WTC11 (cell line): ENCODE measurements at regions not wholly inside any gene's neighbourhood (a gene's known extent, or its start where the extent isn't known, plus 50 kb on each side); places are given as distances from the start of the nearest gene placed in this dataset.

Source experiments
- ATAC-seq: fragments of 200-7000 bp; cut with Tn5 transposase; 2 replicates; pipeline ENCODE4 v1.10.0; 2021; ENCODE audit warnings: mild to moderate bottlenecking, moderate library complexity
- CTCF ChIA-PET: fragments of 300-600 bp; sonication (Branson Sonifier 250); formaldehyde crosslinking; loops from one replicate; lab custom pipeline; 2021; ENCODE audit warnings: antibody characterized with exemption; lab: Charles Lee
- POLR2A ChIA-PET: fragments of 350-600 bp; sonication (Branson Sonifier 250); formaldehyde crosslinking; loops from one replicate; lab custom pipeline; 2021; ENCODE audit warnings: antibody characterized with exemption; lab: Charles Lee
- DNase-seq: peaks from one replicate; pipeline ENCODE4 v3.0.0; 2021; ENCODE audit warnings: low spot score
- H3K27ac Mint-ChIP-seq: 2 replicates; pipeline ENCODE4 v1.8.0; 2021; ENCODE audit warnings: mixed read lengths
- H3K27me3 Mint-ChIP-seq: 2 replicates; pipeline ENCODE4 v1.8.0; 2021; ENCODE audit warnings: low read depth, mild to moderate bottlenecking, moderate library complexity, mixed read lengths
- H3K36me3 Mint-ChIP-seq: 2 replicates; pipeline ENCODE4 v1.8.0; 2021; ENCODE audit warnings: mixed read lengths
- H3K4me1 Mint-ChIP-seq: 2 replicates; pipeline ENCODE4 v1.8.0; 2022; ENCODE audit warnings: mixed read lengths
- H3K4me3 Mint-ChIP-seq: 2 replicates; pipeline ENCODE4 v1.8.0; 2021; ENCODE audit warnings: mild to moderate bottlenecking, moderate library complexity, mixed read lengths
- H3K9me3 Mint-ChIP-seq: 2 replicates; pipeline ENCODE4 v1.8.0; 2021; ENCODE audit warnings: mixed read lengths
- CBFB ChIP-seq: sonication (generic); formaldehyde crosslinking; IDR thresholded peaks from 2 replicates; pipeline ENCODE4 v1.8.1; 2022; ENCODE audit warnings: mild to moderate bottlenecking, low read depth, missing genetic modification reagents
- CREM ChIP-seq: sonication (generic); formaldehyde crosslinking; IDR thresholded peaks from 2 replicates; pipeline ENCODE4 v1.8.1; 2022; ENCODE audit warnings: mild to moderate bottlenecking, missing genetic modification reagents, moderate library complexity
- ELF4 ChIP-seq: sonication (generic); formaldehyde crosslinking; IDR thresholded peaks from 2 replicates; pipeline ENCODE4 v1.8.1; 2022; ENCODE audit warnings: low read depth, mild to moderate bottlenecking, moderate library complexity, missing genetic modification reagents
- ETV6 ChIP-seq: sonication (generic); formaldehyde crosslinking; IDR thresholded peaks from 2 replicates; pipeline ENCODE4 v1.8.1; 2022; ENCODE audit warnings: mild to moderate bottlenecking, missing genetic modification reagents
- FOXJ3 ChIP-seq: sonication (generic); formaldehyde crosslinking; IDR thresholded peaks from 2 replicates; pipeline ENCODE4 v1.9.0; 2021; ENCODE audit warnings: missing genetic modification reagents, mild to moderate bottlenecking, borderline replicate concordance
- NR2C2 ChIP-seq: sonication (generic); formaldehyde crosslinking; IDR thresholded peaks from 2 replicates; pipeline ENCODE4 v1.8.0; 2022; ENCODE audit warnings: mild to moderate bottlenecking, missing genetic modification reagents
- PRRX2 ChIP-seq: fragments of 250-450 bp; sonication (Bioruptor Pico); IDR thresholded peaks from 2 replicates; pipeline ENCODE4 v1.8.0; 2021; ENCODE audit warnings: mild to moderate bottlenecking
- ZNF138 ChIP-seq: sonication (generic); formaldehyde crosslinking; conservative IDR thresholded peaks from 2 replicates; pipeline ENCODE4 v1.8.1; 2022; ENCODE audit warnings: mild to moderate bottlenecking, moderate library complexity, missing genetic modification reagents
- ZNF396 ChIP-seq: fragments of 250-450 bp; sonication (Bioruptor Pico); IDR thresholded peaks from 2 replicates; pipeline ENCODE4 v1.8.0; 2021; ENCODE audit warnings: mild to moderate bottlenecking, moderate library complexity, borderline replicate concordance
- TF ChIP-seq, protein P1 (sequence below): sonication (generic); formaldehyde crosslinking; IDR thresholded peaks from 2 replicates; pipeline ENCODE4 v1.8.1; 2022; ENCODE audit warnings: low read depth, missing genetic modification reagents, borderline replicate concordance
- TF ChIP-seq, protein P2 (sequence below): sonication (generic); formaldehyde crosslinking; IDR thresholded peaks from 2 replicates; pipeline ENCODE4 v1.8.0; 2022; ENCODE audit warnings: mild to moderate bottlenecking, missing genetic modification reagents
- TF ChIP-seq, protein P3 (sequence below): fragments of 250-450 bp; sonication (Bioruptor Pico); IDR thresholded peaks from 2 replicates; pipeline ENCODE4 v1.9.0; 2021; ENCODE audit warnings: mild to moderate bottlenecking
- TF ChIP-seq, protein P4 (sequence below): sonication (generic); formaldehyde crosslinking; IDR thresholded peaks from 2 replicates; pipeline ENCODE4 v1.8.1; 2023; ENCODE audit warnings: mild to moderate bottlenecking, missing genetic modification reagents
- TF ChIP-seq, protein P5 (sequence below): sonication (generic); formaldehyde crosslinking; IDR thresholded peaks from 2 replicates; pipeline ENCODE4 v1.8.0; 2023; ENCODE audit warnings: mild to moderate bottlenecking, missing genetic modification reagents
- TF ChIP-seq, protein P6 (sequence below): sonication (generic); formaldehyde crosslinking; IDR thresholded peaks from 2 replicates; pipeline ENCODE4 v1.8.1; 2022; ENCODE audit warnings: low read depth, mild to moderate bottlenecking, moderate library complexity, missing genetic modification reagents, borderline replicate concordance

DNA sequence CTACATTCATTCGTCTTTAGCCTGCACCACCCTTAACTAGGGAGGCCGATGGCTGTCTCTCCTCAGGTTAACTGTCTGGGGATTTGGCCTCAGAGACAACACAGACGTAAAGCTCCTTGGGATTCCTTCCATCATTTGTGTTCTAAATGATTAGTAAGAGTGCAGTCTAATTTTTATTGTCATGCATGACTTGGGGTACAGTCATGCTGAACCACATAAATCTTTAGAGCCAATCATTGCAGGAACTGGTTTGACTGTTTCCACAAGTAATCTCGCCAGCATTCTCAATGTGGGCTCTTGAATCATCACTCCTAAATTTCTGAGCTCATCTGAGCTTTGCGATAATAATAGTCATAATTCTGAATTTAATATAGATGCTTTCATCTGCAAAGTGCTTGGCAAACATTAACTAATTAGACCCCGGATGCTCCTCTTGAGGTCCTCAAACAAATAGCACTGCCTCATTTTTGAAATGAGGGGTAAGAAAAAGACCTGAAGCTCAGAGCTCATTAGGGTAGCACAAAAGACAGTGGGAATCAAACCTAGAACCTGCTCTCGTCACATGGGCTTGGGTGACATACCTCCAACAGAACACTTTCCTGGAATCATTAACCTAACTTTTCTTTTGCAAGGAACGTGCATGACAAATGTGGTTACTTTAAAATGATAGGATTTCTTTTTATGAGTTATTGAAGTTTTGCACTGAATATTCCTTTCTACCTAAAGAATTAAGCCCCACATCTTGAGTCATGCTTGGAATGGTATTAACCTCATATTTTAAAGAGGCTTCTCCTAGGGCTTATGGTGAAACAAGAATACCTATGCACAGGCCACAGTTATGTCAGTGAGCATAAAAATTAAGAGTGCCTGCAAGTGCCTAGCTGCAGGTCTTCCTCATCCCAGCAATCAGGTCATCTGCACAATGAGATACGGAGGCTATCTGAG, 118.9 kb upstream of the NRP1 start:
- Mint-ChIP-seq H3K9me3 (peaks cover 9% of the 10 kb centered on the region), H3K4me1 (no peaks in the 10 kb centered on the region), H3K36me3 (peaks cover 3% of the 10 kb centered on the region; the same call in 1 of the 2 replicates), H3K4me3 (no peak overlapping the region), H3K27ac (no peak overlapping the region), H3K27me3 (no peaks in the 10 kb centered on the region)
- ChIA-PET CTCF (interaction anchor here (0.7 kb wide), 1 partner anchor 931 kb away, joined by 4 read pairs; no protein-coding TSS in a partner anchor), POLR2A (no interaction called here)
- no peak for DNase-seq
- TF ChIP-seq, protein P1, sequence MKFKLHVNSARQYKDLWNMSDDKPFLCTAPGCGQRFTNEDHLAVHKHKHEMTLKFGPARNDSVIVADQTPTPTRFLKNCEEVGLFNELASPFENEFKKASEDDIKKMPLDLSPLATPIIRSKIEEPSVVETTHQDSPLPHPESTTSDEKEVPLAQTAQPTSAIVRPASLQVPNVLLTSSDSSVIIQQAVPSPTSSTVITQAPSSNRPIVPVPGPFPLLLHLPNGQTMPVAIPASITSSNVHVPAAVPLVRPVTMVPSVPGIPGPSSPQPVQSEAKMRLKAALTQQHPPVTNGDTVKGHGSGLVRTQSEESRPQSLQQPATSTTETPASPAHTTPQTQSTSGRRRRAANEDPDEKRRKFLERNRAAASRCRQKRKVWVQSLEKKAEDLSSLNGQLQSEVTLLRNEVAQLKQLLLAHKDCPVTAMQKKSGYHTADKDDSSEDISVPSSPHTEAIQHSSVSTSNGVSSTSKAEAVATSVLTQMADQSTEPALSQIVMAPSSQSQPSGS, result no peak
- no peak for TF ChIP-seq PRRX2
- TF ChIP-seq FOXJ3 (CRISPR knock-in tag), result no peak
- TF ChIP-seq, protein P2, sequence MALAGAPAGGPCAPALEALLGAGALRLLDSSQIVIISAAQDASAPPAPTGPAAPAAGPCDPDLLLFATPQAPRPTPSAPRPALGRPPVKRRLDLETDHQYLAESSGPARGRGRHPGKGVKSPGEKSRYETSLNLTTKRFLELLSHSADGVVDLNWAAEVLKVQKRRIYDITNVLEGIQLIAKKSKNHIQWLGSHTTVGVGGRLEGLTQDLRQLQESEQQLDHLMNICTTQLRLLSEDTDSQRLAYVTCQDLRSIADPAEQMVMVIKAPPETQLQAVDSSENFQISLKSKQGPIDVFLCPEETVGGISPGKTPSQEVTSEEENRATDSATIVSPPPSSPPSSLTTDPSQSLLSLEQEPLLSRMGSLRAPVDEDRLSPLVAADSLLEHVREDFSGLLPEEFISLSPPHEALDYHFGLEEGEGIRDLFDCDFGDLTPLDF (CRISPR knock-in tag), result no peak
- TF ChIP-seq, protein P3, sequence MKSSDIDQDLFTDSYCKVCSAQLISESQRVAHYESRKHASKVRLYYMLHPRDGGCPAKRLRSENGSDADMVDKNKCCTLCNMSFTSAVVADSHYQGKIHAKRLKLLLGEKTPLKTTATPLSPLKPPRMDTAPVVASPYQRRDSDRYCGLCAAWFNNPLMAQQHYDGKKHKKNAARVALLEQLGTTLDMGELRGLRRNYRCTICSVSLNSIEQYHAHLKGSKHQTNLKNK (CRISPR knock-in tag), result no peak
- TF ChIP-seq ZNF138 (CRISPR knock-in tag), result no peak
- no peak for TF ChIP-seq CBFB (CRISPR knock-in tag)
- no peak for TF ChIP-seq ETV6 (CRISPR knock-in tag)
- TF ChIP-seq, protein P4, sequence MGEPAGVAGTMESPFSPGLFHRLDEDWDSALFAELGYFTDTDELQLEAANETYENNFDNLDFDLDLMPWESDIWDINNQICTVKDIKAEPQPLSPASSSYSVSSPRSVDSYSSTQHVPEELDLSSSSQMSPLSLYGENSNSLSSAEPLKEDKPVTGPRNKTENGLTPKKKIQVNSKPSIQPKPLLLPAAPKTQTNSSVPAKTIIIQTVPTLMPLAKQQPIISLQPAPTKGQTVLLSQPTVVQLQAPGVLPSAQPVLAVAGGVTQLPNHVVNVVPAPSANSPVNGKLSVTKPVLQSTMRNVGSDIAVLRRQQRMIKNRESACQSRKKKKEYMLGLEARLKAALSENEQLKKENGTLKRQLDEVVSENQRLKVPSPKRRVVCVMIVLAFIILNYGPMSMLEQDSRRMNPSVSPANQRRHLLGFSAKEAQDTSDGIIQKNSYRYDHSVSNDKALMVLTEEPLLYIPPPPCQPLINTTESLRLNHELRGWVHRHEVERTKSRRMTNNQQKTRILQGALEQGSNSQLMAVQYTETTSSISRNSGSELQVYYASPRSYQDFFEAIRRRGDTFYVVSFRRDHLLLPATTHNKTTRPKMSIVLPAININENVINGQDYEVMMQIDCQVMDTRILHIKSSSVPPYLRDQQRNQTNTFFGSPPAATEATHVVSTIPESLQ (CRISPR knock-in tag), result no peak
- no peak for TF ChIP-seq CREM (CRISPR knock-in tag)
- TF ChIP-seq, protein P5, sequence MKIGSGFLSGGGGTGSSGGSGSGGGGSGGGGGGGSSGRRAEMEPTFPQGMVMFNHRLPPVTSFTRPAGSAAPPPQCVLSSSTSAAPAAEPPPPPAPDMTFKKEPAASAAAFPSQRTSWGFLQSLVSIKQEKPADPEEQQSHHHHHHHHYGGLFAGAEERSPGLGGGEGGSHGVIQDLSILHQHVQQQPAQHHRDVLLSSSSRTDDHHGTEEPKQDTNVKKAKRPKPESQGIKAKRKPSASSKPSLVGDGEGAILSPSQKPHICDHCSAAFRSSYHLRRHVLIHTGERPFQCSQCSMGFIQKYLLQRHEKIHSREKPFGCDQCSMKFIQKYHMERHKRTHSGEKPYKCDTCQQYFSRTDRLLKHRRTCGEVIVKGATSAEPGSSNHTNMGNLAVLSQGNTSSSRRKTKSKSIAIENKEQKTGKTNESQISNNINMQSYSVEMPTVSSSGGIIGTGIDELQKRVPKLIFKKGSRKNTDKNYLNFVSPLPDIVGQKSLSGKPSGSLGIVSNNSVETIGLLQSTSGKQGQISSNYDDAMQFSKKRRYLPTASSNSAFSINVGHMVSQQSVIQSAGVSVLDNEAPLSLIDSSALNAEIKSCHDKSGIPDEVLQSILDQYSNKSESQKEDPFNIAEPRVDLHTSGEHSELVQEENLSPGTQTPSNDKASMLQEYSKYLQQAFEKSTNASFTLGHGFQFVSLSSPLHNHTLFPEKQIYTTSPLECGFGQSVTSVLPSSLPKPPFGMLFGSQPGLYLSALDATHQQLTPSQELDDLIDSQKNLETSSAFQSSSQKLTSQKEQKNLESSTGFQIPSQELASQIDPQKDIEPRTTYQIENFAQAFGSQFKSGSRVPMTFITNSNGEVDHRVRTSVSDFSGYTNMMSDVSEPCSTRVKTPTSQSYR (CRISPR knock-in tag), result no peak
- no peak for ATAC-seq

DNA sequence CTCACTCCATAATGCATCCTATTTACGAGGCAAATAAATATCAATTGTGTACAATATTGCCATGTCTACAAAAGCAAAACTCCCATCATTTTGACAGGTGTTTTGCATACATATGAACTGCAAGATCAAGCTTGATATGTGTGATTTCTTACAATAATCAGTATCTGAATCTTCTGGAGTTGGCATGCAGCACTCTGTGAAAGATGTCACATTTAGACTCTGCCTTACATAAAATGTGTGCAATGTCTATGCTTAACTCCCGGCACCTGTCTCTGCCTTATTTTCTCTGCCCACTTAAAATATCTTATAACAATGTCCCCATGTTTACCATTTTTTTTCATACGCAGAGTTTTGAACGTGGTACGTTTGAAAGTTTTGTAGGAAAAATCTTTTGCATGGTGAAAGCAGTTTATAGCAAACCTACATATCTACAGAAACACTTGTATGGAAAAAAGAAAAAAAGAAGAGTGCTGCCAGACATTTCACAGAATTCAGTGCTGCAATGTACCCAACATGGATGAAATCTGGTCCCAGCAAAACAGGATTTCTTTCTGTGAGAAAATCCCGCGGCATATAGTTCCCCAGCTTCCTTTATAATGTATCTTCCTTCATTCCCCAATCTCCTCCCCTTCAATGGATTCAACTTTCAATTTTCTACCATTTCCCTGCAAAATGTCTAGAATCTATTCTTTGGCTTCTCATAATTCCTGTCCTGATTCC, 114.1 kb upstream of the NRP1 start:
- H3K27me3 Mint-ChIP-seq, result no peaks in the 10 kb centered on the region
- POLR2A ChIA-PET, result interaction anchor here (0.6 kb wide), 1 partner anchor 130 kb away, joined by 5 read pairs; no protein-coding TSS in a partner anchor
- TF ChIP-seq ZNF396 (CRISPR knock-in tag) (no peak), NR2C2 (CRISPR knock-in tag) (no peak), ELF4 (no peak), ZNF138 (CRISPR knock-in tag) (no peak)
- TF ChIP-seq, protein P6, sequence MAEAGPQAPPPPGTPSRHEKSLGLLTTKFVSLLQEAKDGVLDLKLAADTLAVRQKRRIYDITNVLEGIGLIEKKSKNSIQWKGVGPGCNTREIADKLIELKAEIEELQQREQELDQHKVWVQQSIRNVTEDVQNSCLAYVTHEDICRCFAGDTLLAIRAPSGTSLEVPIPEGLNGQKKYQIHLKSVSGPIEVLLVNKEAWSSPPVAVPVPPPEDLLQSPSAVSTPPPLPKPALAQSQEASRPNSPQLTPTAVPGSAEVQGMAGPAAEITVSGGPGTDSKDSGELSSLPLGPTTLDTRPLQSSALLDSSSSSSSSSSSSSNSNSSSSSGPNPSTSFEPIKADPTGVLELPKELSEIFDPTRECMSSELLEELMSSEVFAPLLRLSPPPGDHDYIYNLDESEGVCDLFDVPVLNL, result no peak
- peaks cover 9% of the 10 kb centered on the region for H3K9me3 Mint-ChIP-seq
- no peak overlapping the region for H3K27ac Mint-ChIP-seq
- DNase-seq (no peak), ATAC-seq (no peak)
- CTCF ChIA-PET, result interaction anchor here (0.6 kb wide), 1 partner anchor 117 kb away, joined by 5 read pairs; no protein-coding TSS in a partner anchor
- H3K4me1 Mint-ChIP-seq, result no peaks in the 10 kb centered on the region
- no peak overlapping the region for H3K4me3 Mint-ChIP-seq
- peaks cover 3% of the 10 kb centered on the region; the same call in 1 of the 2 replicates for H3K36me3 Mint-ChIP-seq
